GM12864 (cell line): ENCODE measurements at regions not wholly inside any gene's neighbourhood (a gene's known extent, or its start where the extent isn't known, plus 50 kb on each side); places are given as distances from the start of the nearest gene placed in this dataset.

Experiments used
- DNase-seq: peaks from one replicate; pipeline ENCODE4 v3.0.0-alpha.2; 2011; ENCODE audit warnings: low read depth
- H3K4me3 ChIP-seq: 2 replicates; pipeline ENCODE4 v1.5.1; 2011; ENCODE audit warnings: mild to moderate bottlenecking, low read depth, low read length, control low read depth
- TF ChIP-seq, protein P1 (sequence below): IDR thresholded peaks from 2 replicates; pipeline ENCODE4 v1.5.1; 2011; ENCODE audit warnings: low read depth, mild to moderate bottlenecking, moderate library complexity, low read length, control low read depth, inconsistent platforms; ENCODE audit errors: missing control alignments

DNA sequence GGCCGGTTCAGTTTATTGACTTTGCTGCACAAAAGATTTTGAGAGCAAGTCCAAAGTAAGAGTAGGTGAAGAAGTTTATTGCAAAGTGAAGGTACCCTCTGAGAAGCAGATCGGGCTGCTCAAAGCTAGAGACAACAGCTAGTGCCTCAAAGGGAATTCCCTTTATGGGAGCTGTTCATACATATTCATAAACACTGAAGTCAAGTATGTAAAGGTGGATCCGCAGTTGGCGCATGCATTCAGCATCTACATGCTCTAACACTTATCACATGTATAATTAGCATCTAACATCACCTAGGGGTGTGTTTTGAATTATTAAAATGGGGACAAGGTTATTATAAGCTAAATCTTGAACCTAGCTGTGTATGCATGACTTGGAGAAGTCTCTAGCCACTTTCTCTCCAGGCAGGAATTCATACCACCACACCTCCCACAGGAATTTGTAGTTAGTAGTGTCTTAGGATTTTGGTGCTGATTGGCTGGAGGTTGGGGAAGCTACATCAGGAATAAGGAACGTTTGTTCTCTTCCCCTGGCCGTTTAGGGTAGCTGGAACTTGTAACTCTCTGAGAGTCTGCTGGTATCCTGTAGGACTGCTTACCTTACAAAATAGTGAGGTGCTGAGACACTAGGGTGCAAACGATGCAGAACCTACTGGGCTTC is 1633.9 kb downstream of the GRIK2 start:
- TF ChIP-seq, protein P1, sequence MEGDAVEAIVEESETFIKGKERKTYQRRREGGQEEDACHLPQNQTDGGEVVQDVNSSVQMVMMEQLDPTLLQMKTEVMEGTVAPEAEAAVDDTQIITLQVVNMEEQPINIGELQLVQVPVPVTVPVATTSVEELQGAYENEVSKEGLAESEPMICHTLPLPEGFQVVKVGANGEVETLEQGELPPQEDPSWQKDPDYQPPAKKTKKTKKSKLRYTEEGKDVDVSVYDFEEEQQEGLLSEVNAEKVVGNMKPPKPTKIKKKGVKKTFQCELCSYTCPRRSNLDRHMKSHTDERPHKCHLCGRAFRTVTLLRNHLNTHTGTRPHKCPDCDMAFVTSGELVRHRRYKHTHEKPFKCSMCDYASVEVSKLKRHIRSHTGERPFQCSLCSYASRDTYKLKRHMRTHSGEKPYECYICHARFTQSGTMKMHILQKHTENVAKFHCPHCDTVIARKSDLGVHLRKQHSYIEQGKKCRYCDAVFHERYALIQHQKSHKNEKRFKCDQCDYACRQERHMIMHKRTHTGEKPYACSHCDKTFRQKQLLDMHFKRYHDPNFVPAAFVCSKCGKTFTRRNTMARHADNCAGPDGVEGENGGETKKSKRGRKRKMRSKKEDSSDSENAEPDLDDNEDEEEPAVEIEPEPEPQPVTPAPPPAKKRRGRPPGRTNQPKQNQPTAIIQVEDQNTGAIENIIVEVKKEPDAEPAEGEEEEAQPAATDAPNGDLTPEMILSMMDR, result no peak
- no peak overlapping the region for H3K4me3 ChIP-seq
- DNase-seq, result no peak

DNA sequence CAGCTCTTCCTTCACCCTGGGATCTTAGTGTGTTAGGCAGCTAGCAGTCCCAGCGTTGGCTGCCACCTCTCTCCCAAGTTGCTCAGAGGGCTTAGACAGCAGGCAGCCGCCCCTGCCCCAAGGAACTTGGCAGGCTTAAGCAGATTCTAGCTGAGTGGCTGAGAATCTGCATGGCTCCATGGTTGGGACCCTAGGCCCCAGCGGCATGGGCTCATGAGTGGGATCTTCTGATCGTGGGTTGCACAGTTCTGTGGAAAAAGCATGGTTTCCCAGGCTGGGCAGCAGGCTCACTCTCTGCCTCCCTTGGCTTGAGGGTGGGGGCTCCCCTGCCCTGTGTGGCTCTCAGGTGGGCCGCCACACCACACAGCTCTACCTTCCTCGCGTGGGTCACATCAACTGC is 1624.9 kb downstream of the GRIK2 start:
- no peak overlapping the region for H3K4me3 ChIP-seq
- DNase-seq, result no peak
- TF ChIP-seq, protein P1, result no peak

DNA sequence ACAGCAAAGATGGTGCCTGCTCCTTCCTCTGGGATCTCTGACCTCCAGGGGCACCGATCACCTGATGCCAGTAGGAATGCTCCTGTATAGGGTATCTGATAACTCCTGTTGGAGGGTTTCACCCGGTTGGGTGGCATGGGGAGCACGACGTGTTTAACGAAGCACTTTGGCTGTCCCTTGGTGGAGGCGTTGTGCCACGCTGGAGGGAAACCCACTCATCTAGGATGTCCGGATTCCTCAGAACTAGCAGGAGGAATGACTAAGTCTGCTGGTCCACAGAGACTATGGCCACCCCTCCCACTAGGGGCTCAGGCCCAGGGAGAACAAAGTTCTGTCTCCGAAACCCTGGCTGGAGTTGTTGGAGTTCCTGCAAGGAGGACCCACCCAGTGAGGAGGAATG is 1624.4 kb downstream of the GRIK2 start:
- no peak for DNase-seq
- H3K4me3 ChIP-seq, result no peak overlapping the region
- TF ChIP-seq, protein P1, result no peak

DNA sequence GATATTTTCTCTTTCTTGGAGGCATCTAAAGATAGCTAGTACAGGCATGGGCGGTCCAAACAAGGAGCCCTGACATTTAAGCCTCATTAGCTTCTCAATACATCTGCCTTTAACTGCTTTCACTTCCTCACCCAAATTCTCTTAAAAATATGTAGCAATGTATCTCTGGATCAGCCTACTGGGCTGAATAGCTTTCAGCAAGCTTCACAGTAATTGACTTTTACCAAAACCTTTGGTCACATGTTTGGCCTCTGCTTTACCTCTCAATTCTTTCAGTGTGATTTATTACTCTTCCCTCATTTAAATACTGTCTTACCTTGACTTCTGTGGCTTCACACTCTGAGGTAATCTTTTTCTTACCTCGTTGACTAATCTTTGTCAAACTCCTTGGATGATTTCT is 1618.1 kb downstream of the GRIK2 start:
- TF ChIP-seq, protein P1, result no peak
- no peak for DNase-seq
- H3K4me3 ChIP-seq, result no peak overlapping the region

DNA sequence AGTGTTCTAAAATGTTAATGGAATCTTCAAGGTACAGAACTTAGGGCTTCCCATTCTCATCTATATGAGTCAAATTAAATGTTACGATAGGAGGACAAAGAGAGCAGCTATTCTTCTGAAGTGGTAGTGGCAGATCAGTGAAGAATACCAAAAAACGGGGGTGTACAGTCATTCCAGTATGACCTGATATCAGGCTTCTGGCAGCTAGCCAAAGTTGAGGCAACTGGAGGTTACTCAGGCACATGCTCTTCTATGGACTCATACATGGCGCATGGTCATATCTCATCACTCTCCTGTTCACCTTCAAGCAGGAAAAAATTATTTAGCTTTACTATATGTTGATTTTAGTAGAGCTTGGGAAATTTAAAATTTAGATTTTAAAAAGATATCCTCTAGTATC is 1608.8 kb downstream of the GRIK2 start:
- no peak overlapping the region for H3K4me3 ChIP-seq
- no peak for DNase-seq
- TF ChIP-seq, protein P1, result no peak

DNA sequence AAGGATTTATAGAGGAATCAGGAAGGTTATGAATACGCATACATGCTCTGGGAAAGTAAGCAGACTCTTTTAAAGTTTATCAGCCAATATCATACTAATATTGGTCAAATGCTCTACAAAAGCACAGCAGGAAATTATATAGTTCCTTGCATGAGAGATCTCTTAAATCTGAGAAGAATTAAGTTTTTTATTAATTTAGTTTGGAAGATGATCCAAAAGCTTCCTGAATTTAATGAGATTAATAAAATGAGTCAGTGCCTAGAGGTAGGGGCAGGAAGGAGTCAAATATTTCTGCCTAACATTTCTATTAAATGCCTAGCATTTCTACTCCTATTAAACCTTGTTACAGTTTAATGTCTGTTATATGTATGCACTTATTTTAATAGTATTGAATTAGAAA is 1608.2 kb downstream of the GRIK2 start:
- TF ChIP-seq, protein P1, result no peak
- no peak for DNase-seq
- no peak overlapping the region for H3K4me3 ChIP-seq

DNA sequence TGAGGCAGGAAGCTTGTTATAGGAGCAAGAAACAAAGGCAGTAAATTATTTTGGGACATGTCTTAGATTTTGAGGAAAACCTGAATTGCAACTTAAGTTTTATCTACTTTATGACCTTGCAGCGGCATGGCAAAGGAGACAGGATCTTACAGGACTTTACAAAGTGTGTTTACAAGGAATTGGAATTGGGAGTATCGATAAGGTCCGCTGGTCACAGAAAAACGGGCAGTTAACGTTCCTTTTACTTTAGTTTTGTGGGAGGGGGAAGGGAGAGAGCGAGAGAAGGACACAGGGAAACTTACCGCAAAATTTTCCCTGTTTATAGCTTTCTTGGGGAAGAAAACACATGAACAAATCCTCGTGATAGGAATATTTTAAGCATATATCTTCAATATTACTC is 1607.2 kb downstream of the GRIK2 start:
- H3K4me3 ChIP-seq, result no peak overlapping the region
- TF ChIP-seq, protein P1, result no peak
- DNase-seq, result no peak
